ENCODE measurements at regions not wholly inside any gene's neighbourhood (a gene's known extent, or its start where the extent isn't known, plus 50 kb on each side); places are given as distances from the start of the nearest gene placed in this dataset.
"Not testable (repeated sequence)": the region's sequence is repeated elsewhere in the genome, so short reads cannot be mapped to it uniquely, and the experiment has no call there.

DNA sequence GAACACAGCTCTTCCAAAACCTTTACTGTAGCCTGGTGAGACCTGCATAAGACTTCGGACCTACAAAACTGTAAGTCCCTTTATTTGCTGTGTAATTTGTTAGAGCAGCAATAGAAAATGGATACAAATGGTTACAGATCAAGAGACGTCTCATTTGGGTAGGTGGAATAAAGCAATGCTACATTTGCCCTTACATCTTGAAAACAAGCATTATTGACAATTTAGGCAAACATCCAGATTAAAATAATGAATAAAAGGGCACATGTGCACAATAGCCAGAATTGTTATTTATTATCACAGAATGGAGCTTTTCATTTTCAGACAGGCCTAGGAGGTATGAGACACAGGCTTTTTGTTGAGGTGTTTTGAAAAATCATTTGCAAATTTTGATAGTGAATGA lies 222.2 kb upstream of the CPHXL start:
- no peaks in the 10 kb centered on the region for H3K27me3 ChIP-seq
- H3K4me1 ChIP-seq, result no peaks in the 10 kb centered on the region
- no peak overlapping the region for H3K27ac ChIP-seq
- TF ChIP-seq POLR2AphosphoS5 (IDR thresholded peaks at IDR 0.05), result no peak
- TF ChIP-seq, protein P1, sequence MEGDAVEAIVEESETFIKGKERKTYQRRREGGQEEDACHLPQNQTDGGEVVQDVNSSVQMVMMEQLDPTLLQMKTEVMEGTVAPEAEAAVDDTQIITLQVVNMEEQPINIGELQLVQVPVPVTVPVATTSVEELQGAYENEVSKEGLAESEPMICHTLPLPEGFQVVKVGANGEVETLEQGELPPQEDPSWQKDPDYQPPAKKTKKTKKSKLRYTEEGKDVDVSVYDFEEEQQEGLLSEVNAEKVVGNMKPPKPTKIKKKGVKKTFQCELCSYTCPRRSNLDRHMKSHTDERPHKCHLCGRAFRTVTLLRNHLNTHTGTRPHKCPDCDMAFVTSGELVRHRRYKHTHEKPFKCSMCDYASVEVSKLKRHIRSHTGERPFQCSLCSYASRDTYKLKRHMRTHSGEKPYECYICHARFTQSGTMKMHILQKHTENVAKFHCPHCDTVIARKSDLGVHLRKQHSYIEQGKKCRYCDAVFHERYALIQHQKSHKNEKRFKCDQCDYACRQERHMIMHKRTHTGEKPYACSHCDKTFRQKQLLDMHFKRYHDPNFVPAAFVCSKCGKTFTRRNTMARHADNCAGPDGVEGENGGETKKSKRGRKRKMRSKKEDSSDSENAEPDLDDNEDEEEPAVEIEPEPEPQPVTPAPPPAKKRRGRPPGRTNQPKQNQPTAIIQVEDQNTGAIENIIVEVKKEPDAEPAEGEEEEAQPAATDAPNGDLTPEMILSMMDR (IDR thresholded peaks at IDR 0.05), result no peak
- TF ChIP-seq POLR2A (IDR thresholded peaks at IDR 0.05), result no peak
- TF ChIP-seq EP300 (IDR thresholded peaks at IDR 0.05), result no peak
- WGBS, 2 donors (ENCODE audit: low coverage in 1 of 2), result 63 to 81% methylated on average over 2 of the region's 2 CpGs
- H3K4me3 ChIP-seq, result no peak overlapping the region
- no peaks in the 10 kb centered on the region for H3K36me3 ChIP-seq
- no peak for ATAC-seq
- H3K9me3 ChIP-seq, result no peaks in the 10 kb centered on the region

DNA sequence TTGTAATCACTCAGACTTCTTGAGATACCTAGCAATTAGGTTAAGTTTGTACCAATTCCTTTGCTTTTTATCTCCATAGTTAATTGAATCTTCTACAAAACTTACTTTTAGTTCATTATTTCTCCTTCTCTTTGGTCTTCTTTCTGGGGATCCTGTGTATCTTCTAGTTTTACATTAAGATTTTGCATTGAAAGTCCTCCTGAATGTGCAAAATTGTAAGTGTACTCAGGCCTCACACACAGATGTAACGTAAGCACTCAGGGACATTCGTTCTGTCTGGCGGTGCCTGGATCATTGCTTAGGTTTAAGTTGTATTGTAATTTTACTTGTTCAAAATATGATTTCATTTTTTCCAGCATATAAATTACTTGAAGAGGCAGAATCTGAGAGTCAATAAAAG lies 222.6 kb upstream of the CPHXL start:
- Histone ChIP-seq H3K27ac (no peak overlapping the region), H3K4me3 (no peak overlapping the region), H3K36me3 (no peaks in the 10 kb centered on the region), H3K4me1 (no peaks in the 10 kb centered on the region), H3K9me3 (no peaks in the 10 kb centered on the region), H3K27me3 (no peaks in the 10 kb centered on the region)
- ATAC-seq, result no peak
- 86 to 100% methylated on average over 3 of the region's 3 CpGs for WGBS, 2 donors (ENCODE audit: low coverage in 1 of 2)
- no peak for TF ChIP-seq POLR2AphosphoS5 (IDR thresholded peaks at IDR 0.05)
- no peak for TF ChIP-seq POLR2A (IDR thresholded peaks at IDR 0.05)
- TF ChIP-seq, protein P1 (IDR thresholded peaks at IDR 0.05), result no peak
- TF ChIP-seq EP300 (IDR thresholded peaks at IDR 0.05), result no peak

DNA sequence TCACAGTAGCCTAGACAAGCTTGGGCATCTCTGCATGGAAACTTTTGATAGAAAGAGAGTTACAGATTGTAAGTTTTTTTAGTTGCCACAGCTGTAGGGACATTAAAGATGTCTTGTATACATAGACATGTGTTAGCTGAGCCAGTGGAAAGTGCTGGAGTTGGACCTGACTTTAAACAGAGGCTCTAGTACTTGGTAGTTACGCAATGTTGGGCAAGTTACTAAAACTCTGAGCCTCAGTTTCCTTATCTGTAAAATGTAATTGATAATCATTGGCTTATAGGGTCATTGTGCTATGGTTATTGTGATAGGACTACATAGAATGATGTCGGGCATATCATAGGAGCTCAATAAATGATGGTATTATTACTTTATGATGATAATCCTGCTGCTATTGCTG lies 225.8 kb upstream of the CPHXL start:
- H3K27me3 ChIP-seq, result no peaks in the 10 kb centered on the region
- no peaks in the 10 kb centered on the region for H3K4me1 ChIP-seq
- no peaks in the 10 kb centered on the region for H3K9me3 ChIP-seq
- 77 to 80% methylated on average over 2 of the region's 2 CpGs for WGBS, 2 donors (ENCODE audit: low coverage in 1 of 2)
- H3K27ac ChIP-seq, result no peak overlapping the region
- TF ChIP-seq EP300 (IDR thresholded peaks at IDR 0.05) (no peak), POLR2A (IDR thresholded peaks at IDR 0.05) (no peak), POLR2AphosphoS5 (IDR thresholded peaks at IDR 0.05) (no peak)
- TF ChIP-seq, protein P1 (IDR thresholded peaks at IDR 0.05), result no peak
- no peaks in the 10 kb centered on the region for H3K36me3 ChIP-seq
- H3K4me3 ChIP-seq, result no peak overlapping the region
- ATAC-seq, result no peak

DNA sequence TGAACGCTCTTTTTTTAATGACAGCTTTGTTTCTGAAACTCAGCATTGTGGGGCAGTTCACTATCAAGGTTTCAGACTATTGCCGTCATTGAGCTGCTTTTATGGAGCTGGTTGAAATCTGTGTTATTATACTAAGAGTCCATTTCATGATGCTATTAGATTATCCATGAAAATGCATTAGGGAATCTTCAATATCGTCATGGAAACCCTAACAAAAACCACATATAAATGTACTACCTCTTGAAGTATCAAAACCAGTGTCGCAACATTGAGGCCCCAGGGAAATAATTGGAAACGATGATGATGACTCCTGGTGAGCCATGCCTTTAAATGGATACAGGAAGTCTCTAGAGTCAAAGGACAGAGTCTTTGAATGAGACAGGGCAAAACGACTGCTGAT lies 231.6 kb upstream of the CPHXL start:
- H3K27me3 ChIP-seq, result no peaks in the 10 kb centered on the region
- TF ChIP-seq POLR2AphosphoS5 (IDR thresholded peaks at IDR 0.05) (no peak), POLR2A (IDR thresholded peaks at IDR 0.05) (no peak), EP300 (IDR thresholded peaks at IDR 0.05) (no peak)
- TF ChIP-seq, protein P1 (IDR thresholded peaks at IDR 0.05), result no peak
- H3K27ac ChIP-seq, result no peak overlapping the region
- no peak overlapping the region for H3K4me3 ChIP-seq
- no peaks in the 10 kb centered on the region for H3K9me3 ChIP-seq
- H3K36me3 ChIP-seq, result no peaks in the 10 kb centered on the region
- 81 to 93% methylated on average over 2 to 6 of the region's 6 CpGs for WGBS, 2 donors (ENCODE audit: low coverage in 1 of 2)
- H3K4me1 ChIP-seq, result no peaks in the 10 kb centered on the region
- no peak for ATAC-seq

DNA sequence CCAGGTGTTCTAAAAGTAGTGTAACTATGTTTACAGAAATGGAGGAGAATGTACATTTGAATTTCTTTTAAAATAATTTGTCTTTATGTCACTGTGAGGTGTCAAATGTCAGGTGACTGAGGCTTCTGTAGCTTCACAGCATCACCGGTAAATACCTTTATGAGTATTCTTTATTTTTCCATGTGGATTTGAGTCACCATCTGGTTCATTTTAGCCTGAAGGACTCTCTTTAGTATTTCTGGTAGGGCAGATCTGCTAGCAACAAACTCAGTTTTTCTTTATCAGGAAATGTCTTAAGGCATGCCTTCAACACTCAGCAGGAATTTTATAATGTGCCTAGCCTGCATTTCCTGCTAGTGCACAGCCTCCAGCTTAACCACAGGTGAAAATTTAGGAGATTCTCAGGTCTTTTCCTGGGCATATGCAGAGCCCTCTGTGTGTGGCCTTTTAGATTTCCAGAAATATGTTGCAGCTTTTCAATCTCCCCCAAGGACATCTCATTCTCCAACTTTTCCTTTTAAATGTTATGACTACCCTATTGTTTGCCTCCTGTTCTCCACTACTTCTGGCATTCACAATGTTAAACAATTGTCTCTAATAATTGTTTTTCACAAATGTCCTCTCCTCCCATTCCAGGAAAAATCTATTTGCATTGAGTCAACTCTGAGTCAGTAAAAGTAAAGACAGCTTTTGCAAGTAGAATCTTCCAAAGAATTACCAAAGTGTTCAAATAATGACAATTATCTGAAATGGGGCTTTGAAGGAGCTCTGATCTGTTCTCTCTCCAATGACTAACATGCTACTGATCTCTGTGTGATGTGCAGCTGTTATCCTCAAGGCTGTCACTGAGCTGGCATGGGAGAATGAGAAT lies 239.4 kb upstream of the CPHXL start:
- Histone ChIP-seq H3K36me3 (no peaks in the 10 kb centered on the region), H3K4me1 (no peaks in the 10 kb centered on the region), H3K27me3 (no peaks in the 10 kb centered on the region), H3K9me3 (no peaks in the 10 kb centered on the region), H3K4me3 (no peak overlapping the region), H3K27ac (no peak overlapping the region)
- ATAC-seq, result no peak
- WGBS, 2 donors (ENCODE audit: low coverage in 1 of 2), result 48 to 57% methylated on average over 1 of the region's 1 CpG
- TF ChIP-seq POLR2A (IDR thresholded peaks at IDR 0.05) (no peak), EP300 (IDR thresholded peaks at IDR 0.05) (no peak), POLR2AphosphoS5 (IDR thresholded peaks at IDR 0.05) (no peak)
- TF ChIP-seq, protein P1 (IDR thresholded peaks at IDR 0.05), result no peak

DNA sequence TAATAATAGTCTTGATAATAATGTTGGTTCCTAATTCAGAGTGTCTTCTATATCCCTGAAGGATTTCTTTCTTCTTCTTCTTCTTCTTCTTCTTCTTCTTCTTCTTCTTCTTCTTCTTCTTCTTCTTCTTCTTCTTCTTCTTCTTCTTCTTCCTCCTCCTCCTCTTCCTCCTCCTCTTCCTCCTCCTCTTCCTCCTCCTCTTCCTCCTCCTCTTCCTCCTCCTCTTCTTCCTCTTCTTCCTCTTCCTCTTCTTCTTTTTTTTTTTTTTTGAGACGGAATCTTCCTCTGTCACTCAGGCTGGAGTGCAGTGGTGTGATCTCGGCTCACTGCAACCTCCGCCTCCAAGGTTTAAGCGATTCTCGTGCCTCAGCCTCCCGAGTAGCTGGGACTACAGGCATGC lies 242.8 kb upstream of the CPHXL start:
- ATAC-seq, H3K4me1 ChIP-seq, H3K36me3 ChIP-seq, H3K27ac ChIP-seq, H3K9me3 ChIP-seq, H3K27me3 ChIP-seq, H3K4me3 ChIP-seq: not testable (repeated sequence)
- WGBS, 2 donors (ENCODE audit: low coverage in 1 of 2), result 88% methylated on average over 1 of the region's 6 CpGs; no CpG with 5 or more reads in 1 of the 2 donors
